ENCODE measurements at regions not wholly inside any gene's neighbourhood (a gene's known extent, or its start where the extent isn't known, plus 50 kb on each side); places are given as distances from the start of the nearest gene placed in this dataset.

GRCh38 chr12:107229827-107230226 is 136.5 kb upstream of the CRY1 start:
- H3K27me3 Mint-ChIP-seq (ENCODE audit: low read depth), result peaks cover 5% of the 10 kb centered on the region
- no peak overlapping the region for H3K27ac Mint-ChIP-seq
- peaks cover 8% of the 10 kb centered on the region for H3K4me1 Mint-ChIP-seq
- H3K36me3 Mint-ChIP-seq (ENCODE audit: low read depth), result no peaks in the 10 kb centered on the region
- H3K9me3 Mint-ChIP-seq, result no peaks in the 10 kb centered on the region
- no peak overlapping the region for H3K4me3 Mint-ChIP-seq
- TF ChIP-seq CTCF (IDR thresholded peaks at IDR 0.05; ENCODE audit: unreplicated experiment in 3 of 3), result no peak

- no peak overlapping the region for H3K27ac Mint-ChIP-seq
- no peaks in the 10 kb centered on the region for H3K9me3 Mint-ChIP-seq
- TF ChIP-seq CTCF (IDR thresholded peaks at IDR 0.05; ENCODE audit: unreplicated experiment in 3 of 3), result no peak
- peaks cover 6% of the 10 kb centered on the region for H3K4me1 Mint-ChIP-seq
- no peak overlapping the region for H3K4me3 Mint-ChIP-seq
- H3K36me3 Mint-ChIP-seq (ENCODE audit: low read depth), result no peaks in the 10 kb centered on the region
- H3K27me3 Mint-ChIP-seq (ENCODE audit: low read depth), result peaks cover 5% of the 10 kb centered on the region
Measured at GRCh38 chr12:107231303-107231702, 138.0 kb upstream of the CRY1 start.

- Mint-ChIP-seq H3K4me1 (peaks cover 14% of the 10 kb centered on the region), H3K4me3 (no peak overlapping the region), H3K9me3 (no peaks in the 10 kb centered on the region), H3K27me3 (ENCODE audit: low read depth) (peaks cover 10% of the 10 kb centered on the region), H3K27ac (no peak overlapping the region), H3K36me3 (ENCODE audit: low read depth) (no peaks in the 10 kb centered on the region)
- TF ChIP-seq CTCF (IDR thresholded peaks at IDR 0.05; ENCODE audit: unreplicated experiment in 3 of 3), result no peak
Measured at GRCh38 chr12:107233551-107233950, 140.2 kb upstream of the CRY1 start.

- Mint-ChIP-seq H3K27ac (no peak overlapping the region), H3K4me1 (peaks cover 14% of the 10 kb centered on the region), H3K9me3 (no peaks in the 10 kb centered on the region), H3K36me3 (ENCODE audit: low read depth) (no peaks in the 10 kb centered on the region), H3K4me3 (no peak overlapping the region), H3K27me3 (ENCODE audit: low read depth) (peaks cover 10% of the 10 kb centered on the region)
- no peak for TF ChIP-seq CTCF (IDR thresholded peaks at IDR 0.05; ENCODE audit: unreplicated experiment in 3 of 3)
Measured at GRCh38 chr12:107235600-107235999, 142.3 kb upstream of the CRY1 start.

- Mint-ChIP-seq H3K27ac (peak overlapping the region in 1 of 3 experiments; percentile 55), H3K4me1 (peaks cover 17% of the 10 kb centered on the region), H3K4me3 (no peak overlapping the region), H3K36me3 (ENCODE audit: low read depth) (no peaks in the 10 kb centered on the region), H3K9me3 (no peaks in the 10 kb centered on the region), H3K27me3 (ENCODE audit: low read depth) (peaks cover 10% of the 10 kb centered on the region)
- TF ChIP-seq CTCF (IDR thresholded peaks at IDR 0.05; ENCODE audit: unreplicated experiment in 3 of 3), result no peak
Measured at GRCh38 chr12:107236824-107237511, 143.6 kb upstream of the CRY1 start.

- peaks cover 30% of the 10 kb centered on the region for H3K4me1 Mint-ChIP-seq
- H3K4me3 Mint-ChIP-seq, result no peak overlapping the region
- peaks cover 10% of the 10 kb centered on the region for H3K27me3 Mint-ChIP-seq (ENCODE audit: low read depth)
- no peaks in the 10 kb centered on the region for H3K36me3 Mint-ChIP-seq (ENCODE audit: low read depth)
- H3K27ac Mint-ChIP-seq, result no peak overlapping the region
- H3K9me3 Mint-ChIP-seq, result no peaks in the 10 kb centered on the region
- TF ChIP-seq CTCF (IDR thresholded peaks at IDR 0.05; ENCODE audit: unreplicated experiment in 3 of 3), result no peak
Measured at GRCh38 chr12:107238296-107238695, 144.9 kb upstream of the CRY1 start.
